Stimulated activated CD4-positive, alpha-beta T cell treated with anti-CD3 and anti-CD28 coated beads, Interleukin-15, amount 100 ng/mL, for 48 hours (primary cell): ENCODE measurements at regions not wholly inside any gene's neighbourhood (a gene's known extent, or its start where the extent isn't known, plus 50 kb on each side); places are given as distances from the start of the nearest gene placed in this dataset.
"Not testable (repeated sequence)": the region's sequence is repeated elsewhere in the genome, so short reads cannot be mapped to it uniquely, and the experiment has no call there.

Experiments used
- DNase-seq, 2 donors: peaks; one replicate each; pipeline ENCODE4 v3.0.0-alpha.2; 2020; ENCODE audit warnings: low read depth in 2 of 2

DNA sequence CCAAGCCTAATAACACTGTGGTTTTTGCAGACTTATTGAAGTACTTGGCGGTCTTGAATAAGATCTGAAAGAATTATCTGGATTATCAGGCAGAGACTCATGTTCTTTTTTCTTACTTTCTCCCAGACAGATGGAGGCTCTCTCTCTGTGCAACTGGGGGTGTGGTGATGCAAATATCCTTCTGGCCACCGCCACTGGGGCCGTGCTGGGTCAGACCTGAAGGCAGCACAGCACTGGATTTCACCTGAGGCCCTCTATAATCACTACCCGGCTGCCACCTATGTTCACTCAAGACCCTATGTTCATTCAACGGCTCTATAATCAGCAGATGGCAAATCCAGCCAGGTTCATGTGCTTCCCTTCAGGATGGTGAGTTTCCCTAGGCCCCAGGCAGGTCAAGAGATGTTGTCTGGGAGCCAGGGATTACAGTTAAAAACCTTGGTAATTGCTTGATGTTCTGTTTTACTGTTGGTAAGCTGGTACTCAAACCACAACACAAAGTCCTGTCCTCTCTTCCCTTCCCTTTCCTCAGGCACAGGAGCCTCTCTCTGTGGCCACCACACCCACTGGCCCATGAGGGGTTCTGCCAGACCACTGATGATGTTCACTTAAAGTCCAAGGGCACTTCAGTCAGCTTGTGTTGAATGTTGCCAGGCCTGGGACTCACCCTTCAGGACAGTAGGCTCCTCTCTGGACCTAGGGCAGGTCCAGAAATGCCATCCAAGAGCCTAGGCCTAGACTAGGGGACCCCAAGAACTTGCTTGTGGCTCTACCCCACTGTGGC lies 205.3 kb upstream of the GCFC2 start:
- DNase-seq: no peak

DNA sequence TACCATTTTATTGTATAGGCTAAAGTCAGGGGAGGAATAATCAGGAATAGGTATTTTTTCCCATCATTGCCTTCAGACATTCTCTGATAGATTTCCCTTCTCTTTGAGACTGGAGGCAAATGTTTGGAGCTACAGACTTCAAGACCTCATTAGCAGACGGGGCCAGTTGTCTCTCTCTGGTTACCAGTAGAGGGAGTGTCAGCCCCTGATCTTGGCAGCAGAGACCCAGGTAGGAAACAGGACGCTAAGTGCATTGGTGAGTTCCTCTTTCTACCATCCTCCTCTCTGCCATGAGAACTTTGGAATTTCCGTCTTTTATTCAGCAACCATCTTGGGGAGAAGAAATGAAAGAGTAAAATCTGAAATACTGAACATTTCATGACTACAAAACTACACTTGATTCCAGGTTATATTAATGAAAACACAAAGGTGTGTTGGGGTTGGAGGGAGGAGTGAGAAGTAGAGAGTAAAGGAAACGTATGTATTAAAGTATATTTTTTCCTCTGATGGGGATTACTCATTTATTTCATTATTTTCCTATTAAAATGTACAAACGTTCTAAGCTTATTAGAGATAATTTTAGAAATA lies 186.2 kb upstream of the GCFC2 start:
- DNase-seq: no peak

GRCh38 chr2:75894170-75894569 lies 183.5 kb upstream of the GCFC2 start:
- no peak for DNase-seq

DNA sequence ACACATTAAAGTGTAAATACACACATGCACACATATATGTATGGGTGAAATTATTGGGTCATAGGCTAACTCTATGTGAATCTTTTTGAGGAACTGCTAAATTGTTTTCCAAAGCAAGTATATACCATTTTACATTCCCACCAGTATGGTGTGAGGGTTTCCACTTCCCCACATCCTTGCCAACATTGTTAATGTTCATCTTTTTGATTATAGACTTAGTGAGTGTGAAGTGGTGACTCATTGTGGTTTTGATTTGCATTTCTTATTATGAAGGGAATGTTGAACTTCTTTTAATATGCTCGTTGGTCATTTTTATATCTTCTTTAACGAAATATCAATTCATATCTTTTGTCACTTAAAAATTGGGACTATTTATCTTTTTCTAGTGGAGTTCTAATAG lies 181.8 kb upstream of the GCFC2 start:
- no peak for DNase-seq

- no peak for DNase-seq
Observed at GRCh38 chr2:75882530-75882929, 171.8 kb upstream of the GCFC2 start.

DNA sequence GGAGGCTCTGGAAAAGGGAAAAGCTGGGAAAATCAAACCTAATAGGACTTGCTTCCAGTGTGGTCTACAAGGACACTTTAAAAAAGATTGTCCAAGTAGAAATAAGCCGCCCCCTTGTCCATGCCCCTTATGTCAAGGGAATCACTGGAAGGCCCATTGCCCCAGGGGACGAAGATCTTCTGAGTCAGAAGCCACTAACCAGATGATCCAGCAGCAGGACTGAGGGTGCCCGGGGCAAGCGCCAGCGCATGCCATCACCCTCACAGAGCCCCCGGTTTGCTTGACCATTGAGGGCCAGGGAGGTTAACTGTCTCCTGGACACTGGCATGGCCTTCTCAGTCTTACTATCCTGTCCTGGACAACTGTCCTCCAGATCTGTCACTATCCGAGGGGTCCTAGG lies 164.9 kb upstream of the GCFC2 start:
- DNase-seq: not testable (repeated sequence)

GRCh38 chr2:75871762-75872614 lies 161.3 kb upstream of the GCFC2 start:
- DNase-seq: not testable (repeated sequence)

DNA sequence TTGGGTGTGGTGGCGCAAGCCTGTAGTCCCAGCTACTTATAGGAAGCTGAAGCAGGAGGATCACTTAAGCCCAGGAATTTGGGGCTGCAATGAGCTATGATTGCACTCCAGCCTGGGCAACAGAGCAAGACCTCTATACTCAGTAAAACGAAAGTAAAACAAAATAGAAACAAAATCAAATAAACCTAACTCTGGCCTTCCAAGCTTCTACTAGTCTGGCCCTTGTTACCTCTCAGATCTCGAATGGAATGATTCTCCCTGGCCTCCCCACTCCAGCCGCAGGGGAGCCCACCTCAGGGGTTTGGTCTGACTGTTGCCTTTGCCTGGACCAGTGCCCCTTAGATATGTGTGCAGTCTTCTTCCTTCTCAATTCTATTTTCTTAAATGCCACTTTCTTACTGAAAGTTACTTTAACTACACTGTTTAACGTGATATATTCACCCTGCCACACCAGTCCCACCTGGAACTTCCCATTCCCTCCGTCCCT lies 160.0 kb upstream of the GCFC2 start:
- DNase-seq: no peak

GRCh38 chr2:75870133-75870532 lies 159.4 kb upstream of the GCFC2 start:
- DNase-seq: no peak

- DNase-seq: no peak
Observed at GRCh38 chr2:75865702-75866101, 155.0 kb upstream of the GCFC2 start.

DNA sequence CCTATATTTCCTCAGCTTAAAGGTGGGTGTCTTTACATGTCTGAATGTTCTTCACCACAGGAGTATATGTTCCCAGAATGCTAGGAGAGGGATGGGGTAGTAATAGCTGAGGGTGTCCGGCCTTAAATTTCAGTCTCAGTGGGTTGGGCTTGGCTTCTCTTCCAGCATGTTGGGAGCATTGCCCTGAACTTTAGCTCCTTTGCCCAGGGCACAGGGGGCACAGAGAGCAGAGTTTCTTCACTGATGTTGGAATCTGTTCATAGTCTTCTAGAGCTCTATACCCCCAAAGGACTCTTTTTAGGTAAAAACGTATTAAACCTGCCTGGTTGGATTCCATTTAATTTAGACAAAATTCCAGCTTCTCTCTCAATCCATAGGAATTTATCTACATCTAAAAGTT lies 154.4 kb upstream of the GCFC2 start:
- no peak for DNase-seq

DNA sequence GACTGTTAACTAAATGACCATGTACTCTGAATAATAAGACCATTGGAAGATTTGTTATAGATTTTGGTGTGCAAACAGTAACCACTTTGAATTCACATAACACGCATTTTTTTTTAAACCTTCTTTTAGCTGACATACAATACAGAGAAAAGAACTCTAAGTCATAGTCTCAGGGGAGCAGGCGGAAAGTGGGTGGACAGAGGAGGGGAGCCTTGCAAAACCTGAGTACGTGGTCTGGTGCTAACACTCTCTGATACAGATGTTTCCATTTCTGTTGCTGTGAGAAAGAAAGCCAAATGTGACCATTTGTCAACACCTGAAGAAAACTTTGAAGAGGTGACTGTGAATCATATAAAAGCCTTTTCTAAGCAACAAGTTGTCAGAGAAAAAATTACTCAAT lies 151.8 kb upstream of the GCFC2 start:
- no peak for DNase-seq

DNA sequence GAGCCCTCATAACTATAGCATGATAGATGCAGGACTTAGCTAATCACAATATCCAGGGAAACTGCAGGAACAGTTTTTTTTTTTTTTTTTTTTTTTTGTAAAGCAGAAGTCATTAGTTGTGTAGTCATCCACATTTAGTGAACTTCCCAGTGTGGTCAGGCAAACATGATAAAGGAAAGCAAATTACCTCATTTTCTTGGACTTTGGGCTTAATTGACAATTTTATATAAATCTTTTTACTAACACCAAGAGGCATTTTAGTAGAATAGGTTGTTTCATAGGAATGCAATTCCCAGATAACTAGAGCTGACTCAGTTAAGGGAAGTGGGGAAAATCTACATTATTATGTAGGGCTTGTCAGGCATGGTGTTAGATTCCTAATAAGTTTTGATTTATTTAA lies 142.7 kb upstream of the GCFC2 start:
- DNase-seq: no peak

GRCh38 chr2:75852639-75853038 lies 141.9 kb upstream of the GCFC2 start:
- DNase-seq: no peak

DNA sequence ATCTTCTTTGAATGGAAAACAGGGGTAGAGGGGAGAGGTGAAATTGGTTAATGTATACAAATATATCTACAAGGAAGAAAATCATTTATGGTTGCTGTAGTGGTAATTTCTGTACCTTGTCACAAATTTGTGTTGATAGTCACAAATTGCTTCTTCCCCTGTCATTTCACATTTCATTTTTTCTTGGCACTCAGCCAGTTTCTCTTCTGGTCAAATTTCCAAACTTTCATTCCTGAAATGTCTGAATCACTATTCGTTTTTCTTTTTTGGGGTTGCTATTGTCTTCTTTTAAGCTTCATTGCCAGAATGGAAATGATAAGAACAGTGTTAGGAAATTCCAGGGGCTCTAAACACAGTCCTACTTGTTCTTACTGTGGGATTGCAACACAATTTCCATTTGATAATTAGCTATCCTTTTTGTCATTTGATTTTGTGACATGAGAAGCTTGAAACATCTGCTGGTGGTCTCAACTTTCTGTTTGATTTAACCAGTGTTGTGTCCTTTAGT lies 136.0 kb upstream of the GCFC2 start:
- DNase-seq: no peak

- no peak for DNase-seq
Observed at GRCh38 chr2:75844651-75845050, 133.9 kb upstream of the GCFC2 start.

DNA sequence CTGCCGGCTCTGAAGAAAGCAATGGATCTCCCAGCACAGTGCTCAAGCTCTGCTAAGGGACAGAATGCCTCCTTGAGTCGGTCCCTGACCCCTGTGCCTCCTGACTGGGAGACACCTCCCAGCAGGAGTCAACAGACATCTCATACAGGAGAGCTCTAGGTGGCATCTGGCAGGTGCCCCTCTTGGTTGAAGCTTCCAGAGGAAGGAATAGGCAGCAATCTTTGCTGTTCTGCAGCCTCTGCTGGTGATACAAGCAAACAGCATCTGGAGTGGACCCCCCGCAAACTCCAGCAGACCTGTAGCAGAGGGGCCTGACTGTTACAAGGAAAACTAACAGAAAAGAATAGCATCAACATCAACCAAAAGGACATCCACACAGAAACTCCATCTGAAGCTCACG lies 123.9 kb upstream of the GCFC2 start:
- DNase-seq: not testable (repeated sequence)

DNA sequence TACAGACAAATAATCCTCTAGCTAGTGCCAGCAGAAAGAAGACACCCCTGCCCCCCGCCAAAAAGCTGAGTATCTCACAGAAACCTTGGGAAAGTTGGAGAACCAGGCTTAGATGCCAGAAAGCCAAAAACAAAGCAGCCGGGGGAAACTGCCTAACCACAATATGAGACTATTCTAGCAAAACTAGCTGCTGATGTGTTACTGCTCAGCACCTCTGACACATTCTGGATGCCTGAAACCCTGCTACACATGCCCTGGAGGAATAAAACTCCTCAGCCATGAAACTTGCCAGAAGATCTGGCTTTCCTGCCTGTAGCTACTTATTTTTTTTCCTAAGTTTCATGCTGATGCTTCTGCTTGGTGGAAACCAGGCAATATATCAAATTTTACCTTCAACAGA lies 122.7 kb upstream of the GCFC2 start:
- DNase-seq: no peak

DNA sequence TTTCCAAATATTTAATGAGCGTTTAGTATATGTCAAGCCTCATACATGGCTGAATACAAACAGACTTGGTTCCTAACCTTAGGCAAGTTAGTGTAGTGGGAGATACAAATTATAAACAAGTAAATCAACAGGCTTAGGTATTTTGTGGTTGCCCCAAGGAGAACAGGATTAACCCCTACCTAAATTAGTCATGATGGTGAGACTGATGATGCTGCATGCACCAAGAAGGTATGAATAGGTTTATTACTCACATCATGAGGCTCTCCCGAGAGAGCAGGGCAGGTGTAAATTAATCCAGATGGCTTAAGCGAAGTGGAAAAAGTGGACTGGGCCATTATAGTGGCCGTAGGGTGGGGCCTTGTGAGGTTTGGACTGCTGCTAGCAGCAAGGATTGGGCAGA lies 118.1 kb upstream of the GCFC2 start:
- DNase-seq: no peak

- DNase-seq: not testable (repeated sequence)
Observed at GRCh38 chr2:75823515-75823914, 112.8 kb upstream of the GCFC2 start.

- DNase-seq: no peak
Observed at GRCh38 chr2:75822336-75822735, 111.6 kb upstream of the GCFC2 start.

- no peak for DNase-seq
Observed at GRCh38 chr2:75820693-75821092, 110.0 kb upstream of the GCFC2 start.
